GM21367 (cell line): ENCODE measurements at regions not wholly inside any gene's neighbourhood (a gene's known extent, or its start where the extent isn't known, plus 50 kb on each side); places are given as distances from the start of the nearest gene placed in this dataset.
"Not testable (repeated sequence)": the region's sequence is repeated elsewhere in the genome, so short reads cannot be mapped to it uniquely, and the experiment has no call there.

Source experiments
- ATAC-seq: cut with Tn5 transposase; IDR thresholded peaks from one replicate; pipeline ENCODE4 v1.9.1; 2021; ENCODE audit not compliant: unreplicated experiment

- ATAC-seq = no peak
Measured at GRCh38 chr12:25615119-25615518, 62.0 kb upstream of the LMNTD1 start.

DNA sequence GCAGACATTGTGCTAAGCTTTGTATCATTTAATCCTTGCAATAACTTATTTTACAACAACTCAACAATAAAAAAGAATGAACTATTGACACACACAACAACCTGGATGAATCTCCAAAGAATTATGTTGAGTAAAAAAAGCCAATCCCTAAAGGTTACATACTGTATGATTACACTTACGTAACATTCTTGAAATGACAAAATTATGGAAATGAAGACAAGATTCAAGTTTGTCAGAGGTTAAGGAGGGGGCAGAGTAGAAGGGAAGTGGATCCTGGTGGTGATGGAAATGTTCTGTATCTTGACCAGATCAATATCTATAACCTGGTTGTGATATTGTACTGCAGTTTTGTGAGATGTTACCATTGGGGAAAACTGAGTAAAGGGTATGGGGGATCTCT is 63.2 kb upstream of the LMNTD1 start:
- no peak for ATAC-seq

GRCh38 chr12:25617991-25618390 is 64.9 kb upstream of the LMNTD1 start:
- no peak for ATAC-seq

- ATAC-seq = no peak
Measured at GRCh38 chr12:25623816-25624215, 70.7 kb upstream of the LMNTD1 start.

DNA sequence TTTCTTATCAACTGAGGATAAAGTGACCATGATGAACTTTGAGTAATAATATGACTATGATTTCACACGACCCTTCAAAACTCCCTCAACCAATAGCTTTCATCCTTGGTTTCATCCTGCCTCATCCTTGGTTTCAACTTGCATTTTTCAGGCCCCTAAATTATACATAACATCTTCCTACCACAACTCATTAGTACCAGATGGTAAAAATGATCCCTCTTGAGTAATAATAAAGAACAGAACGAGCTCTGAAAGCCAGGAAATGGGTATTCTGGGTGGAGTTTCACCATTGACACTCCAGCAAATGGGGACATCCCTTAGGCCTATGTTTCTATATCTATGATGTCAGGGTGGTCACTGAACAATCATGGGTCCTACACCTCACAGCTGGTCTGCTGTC is 72.1 kb upstream of the LMNTD1 start:
- ATAC-seq = no peak

DNA sequence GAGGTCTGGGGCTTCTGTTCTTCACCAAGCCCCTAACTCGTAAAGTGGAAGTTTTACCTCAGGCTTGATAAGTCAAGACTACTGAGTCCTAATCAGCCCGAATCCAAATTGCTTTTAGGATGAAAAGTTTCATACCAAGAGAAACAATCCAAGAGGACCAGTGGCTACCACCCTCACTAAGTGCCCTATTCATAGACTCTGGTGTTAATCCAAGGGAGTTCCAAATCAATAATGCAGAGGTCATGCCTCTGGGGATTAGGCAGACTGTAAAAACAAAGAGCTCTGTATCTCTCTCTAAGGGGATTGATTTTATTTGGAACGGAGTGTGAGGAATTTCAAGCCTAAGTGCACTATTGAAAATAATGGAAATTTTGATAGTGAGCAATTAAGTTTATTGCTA is 76.3 kb upstream of the LMNTD1 start:
- no peak for ATAC-seq

DNA sequence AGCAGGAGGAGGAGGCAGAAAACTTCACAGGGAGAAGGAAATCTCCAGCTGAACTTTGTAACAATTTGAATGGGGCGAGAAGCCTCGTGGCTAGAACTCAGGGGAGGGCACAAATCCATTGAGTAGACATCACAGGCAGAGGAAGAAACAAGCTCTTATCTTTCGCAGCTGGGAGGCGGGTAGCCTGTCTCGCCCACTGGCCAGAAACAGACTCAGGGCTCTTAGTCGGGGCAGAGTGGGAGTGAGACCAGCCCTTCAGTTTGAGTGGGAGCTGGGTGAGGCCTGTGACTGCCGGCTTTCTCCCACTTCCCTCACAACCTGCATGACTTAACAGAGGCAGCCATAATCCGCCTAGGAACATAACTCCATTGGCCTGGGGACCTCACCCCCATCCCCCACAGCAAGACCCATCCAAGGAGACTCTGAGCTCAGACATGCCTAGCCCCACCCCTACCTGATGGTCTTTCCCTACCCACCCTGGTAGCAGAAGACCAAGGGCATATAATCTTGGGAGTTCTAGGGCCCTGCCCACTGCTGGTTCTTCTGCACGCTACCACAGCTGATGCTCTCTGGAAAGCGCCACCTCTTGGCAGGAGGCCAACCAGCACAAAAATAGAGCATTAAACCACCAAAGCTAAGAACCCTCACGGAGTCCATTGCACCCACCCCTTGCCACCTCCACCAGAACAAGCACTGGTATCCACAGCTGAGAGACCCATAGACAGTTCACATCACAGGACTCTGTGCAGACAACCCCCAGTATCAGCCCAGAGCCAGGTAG is 77.8 kb upstream of the LMNTD1 start:
- ATAC-seq = not testable (repeated sequence)

DNA sequence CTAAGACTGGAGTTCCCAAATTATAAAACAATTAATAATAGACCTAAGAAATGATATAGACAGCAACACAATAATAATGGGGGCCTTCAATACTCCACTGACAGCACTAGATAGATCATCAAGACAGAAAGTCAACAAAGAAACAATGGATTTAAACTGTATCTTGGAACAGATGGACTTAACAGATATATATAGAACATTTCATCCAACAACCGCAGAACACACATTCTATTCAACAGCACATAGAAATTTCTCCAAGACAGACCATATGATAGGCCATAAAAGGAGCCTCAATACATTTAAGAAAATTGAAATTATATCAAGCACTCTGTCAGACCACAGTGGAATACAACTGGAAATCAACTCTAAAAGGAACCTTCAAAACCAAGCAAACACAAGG is 80.1 kb upstream of the LMNTD1 start:
- ATAC-seq = not testable (repeated sequence)

GRCh38 chr12:25637752-25638151 is 84.7 kb upstream of the LMNTD1 start:
- ATAC-seq = no peak

DNA sequence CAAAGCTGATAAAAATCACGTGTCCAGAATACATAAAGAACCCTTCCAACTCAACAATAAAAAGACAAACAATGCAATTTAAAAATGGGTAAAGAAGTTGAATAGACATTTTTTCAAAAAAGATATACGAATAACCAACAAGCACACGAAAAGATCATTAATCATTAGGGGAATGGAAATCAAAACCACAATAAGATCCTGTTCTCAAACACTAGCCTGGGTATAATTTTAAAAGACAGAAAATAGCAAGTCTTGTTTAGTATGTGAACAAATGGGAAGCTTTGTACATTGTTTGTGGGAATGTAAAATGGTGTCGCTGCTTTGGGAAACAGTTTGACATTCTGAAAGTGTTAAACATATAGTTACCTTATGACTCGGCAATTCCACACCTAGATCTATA is 86.3 kb upstream of the LMNTD1 start:
- no peak for ATAC-seq

GRCh38 chr12:25644979-25645378 is 91.9 kb upstream of the LMNTD1 start:
- no peak for ATAC-seq

- ATAC-seq = no peak
Measured at GRCh38 chr12:25645427-25645826, 92.3 kb upstream of the LMNTD1 start.

GRCh38 chr12:25651931-25652330 is 98.8 kb upstream of the LMNTD1 start:
- no peak for ATAC-seq

- ATAC-seq = no peak
Measured at GRCh38 chr12:25652371-25652770, 99.3 kb upstream of the LMNTD1 start.

GRCh38 chr12:25653487-25654175 is 100.5 kb upstream of the LMNTD1 start:
- no peak for ATAC-seq

GRCh38 chr12:25655702-25656101 is 102.6 kb upstream of the LMNTD1 start:
- no peak for ATAC-seq

DNA sequence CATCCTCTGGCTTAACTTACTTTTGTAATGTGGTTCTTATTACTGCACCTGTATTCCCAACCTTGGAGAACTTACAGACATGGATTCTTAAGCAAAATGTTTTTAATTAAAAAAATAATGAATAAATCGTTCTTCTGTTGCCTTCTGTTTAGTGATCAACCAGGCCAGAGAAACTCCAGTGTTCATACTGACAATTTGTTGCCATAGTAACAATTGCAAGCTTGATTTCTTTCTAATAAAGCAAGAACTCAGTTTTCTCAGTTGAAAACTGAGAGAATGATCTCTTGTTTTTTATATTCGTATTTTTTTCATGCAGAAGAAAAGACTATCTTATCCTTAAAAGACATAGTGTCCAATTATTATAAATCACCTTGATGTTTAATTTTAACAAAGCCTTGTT is 106.5 kb upstream of the LMNTD1 start:
- ATAC-seq = no peak

- ATAC-seq = no peak
Measured at GRCh38 chr12:25670076-25671055, 117.3 kb upstream of the LMNTD1 start.

- no peak for ATAC-seq
Measured at GRCh38 chr12:25675808-25676207, 122.7 kb upstream of the LMNTD1 start.

DNA sequence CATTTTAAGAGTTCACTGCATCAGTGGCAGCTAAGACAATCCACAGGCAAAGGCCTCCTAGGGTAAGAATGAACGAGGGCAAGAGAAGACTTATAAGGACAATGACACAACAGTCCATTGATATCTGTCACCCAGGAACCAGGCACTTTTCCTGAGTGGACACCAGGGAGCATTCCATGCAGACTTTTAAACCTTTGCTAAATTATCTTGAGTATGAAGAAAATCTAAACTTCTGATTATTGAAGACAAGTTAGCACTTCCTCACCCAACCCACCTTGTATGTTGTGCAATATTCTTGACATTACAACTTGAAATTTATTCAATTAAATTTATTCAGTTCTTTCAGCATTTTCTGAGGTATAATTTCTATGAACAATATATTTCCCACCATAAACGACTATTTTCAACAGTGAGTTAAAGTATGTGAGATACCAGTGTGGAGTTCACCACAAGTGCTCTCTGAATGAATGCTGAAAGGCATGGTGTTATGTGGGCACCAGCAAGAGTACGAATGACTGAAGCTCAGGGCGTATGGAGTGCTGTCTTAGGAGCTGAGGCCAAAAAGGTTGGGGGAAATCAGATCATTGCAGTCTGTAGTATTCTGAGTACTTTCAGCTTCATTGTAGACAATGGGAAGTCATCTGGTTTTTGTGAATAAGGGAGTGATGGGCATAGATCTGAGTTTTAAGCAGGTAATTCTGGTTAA is 124.3 kb upstream of the LMNTD1 start:
- no peak for ATAC-seq

DNA sequence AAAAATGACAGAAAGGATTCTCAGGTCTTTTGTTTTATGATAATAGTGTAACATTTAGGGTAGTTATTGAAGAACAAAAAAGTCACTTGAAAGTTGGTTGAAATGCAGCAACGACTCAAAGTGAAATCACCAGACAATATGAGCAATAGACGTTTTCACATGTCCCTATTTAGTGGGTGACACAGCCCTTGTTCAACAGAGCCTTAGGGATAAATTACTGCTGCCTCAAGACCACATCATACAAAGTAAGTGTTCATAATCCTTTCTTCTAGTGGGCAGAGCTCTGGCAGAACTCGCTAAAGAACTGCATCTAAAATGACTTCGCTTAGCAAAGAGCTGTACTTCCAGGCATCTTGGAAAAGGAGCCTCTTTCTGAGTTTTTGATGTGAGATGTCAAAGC is 128.5 kb upstream of the LMNTD1 start:
- ATAC-seq = no peak
